ENCODE measurements at regions not wholly inside any gene's neighbourhood (a gene's known extent, or its start where the extent isn't known, plus 50 kb on each side); places are given as distances from the start of the nearest gene placed in this dataset.

- no peak for TF ChIP-seq ZNF354B (CRISPR knock-in tag; IDR thresholded peaks at IDR 0.05)
- no peak for TF ChIP-seq YBX1 (IDR thresholded peaks at IDR 0.05)
- TF ChIP-seq GABPB2 (CRISPR knock-in tag; conservative IDR thresholded peaks at IDR 0.05), result no peak
- no peak for TF ChIP-seq ZNF644 (tag; IDR thresholded peaks at IDR 0.05; ENCODE audit: low read depth)
- TF ChIP-seq TRIM25 (IDR thresholded peaks at IDR 0.05; ENCODE audit: borderline replicate concordance), result no peak
- TF ChIP-seq USF1 (CRISPR knock-in tag; IDR thresholded peaks at IDR 0.05), result no peak
- TF ChIP-seq ZBTB1 (CRISPR knock-in tag; IDR thresholded peaks at IDR 0.05; ENCODE audit: borderline replicate concordance, low read depth), result no peak
- no peak for TF ChIP-seq REST (IDR thresholded peaks at IDR 0.05; ENCODE audit: borderline replicate concordance)
- TF ChIP-seq REST (CRISPR knock-in tag; IDR thresholded peaks at IDR 0.05; ENCODE audit: low read depth), result no peak
- TF ChIP-seq SETDB1 (IDR thresholded peaks at IDR 0.05; ENCODE audit: low read length), result no peak
- TF ChIP-seq EZH2 (IDR thresholded peaks at IDR 0.05; ENCODE audit: borderline replicate concordance, low read depth, low read length), result no peak
Observed at GRCh38 chr21:31596055-31596454, 63.4 kb upstream of the SOD1 start.
